SK-N-SH (cell line): ENCODE measurements at regions not wholly inside any gene's neighbourhood (a gene's known extent, or its start where the extent isn't known, plus 50 kb on each side); places are given as distances from the start of the nearest gene placed in this dataset.

Experiments
- CTCF ChIA-PET: fragments of 300-600, 350-600 bp; formaldehyde crosslinking; extraction: SDS; loops from one replicate; lab custom pipeline; 2021; lab: Yijun Ruan, JAX
- POLR2A ChIA-PET: fragments of 350-600 bp; sonication (Branson Sonifier 250); formaldehyde crosslinking; extraction: SDS; loops from one replicate; lab custom pipeline; 2020; ENCODE audit warnings: antibody characterized with exemption, inconsistent platforms; lab: Yijun Ruan, JAX
- DNase-seq: peaks from one replicate; pipeline ENCODE4 v3.0.0; 2012
- H2AFZ ChIP-seq: fragments of 200-600 bp; sonication (generic); 2 replicates; pipeline ENCODE4 v1.8.1; 2016; ENCODE audit warnings: antibody characterized with exemption, mild to moderate bottlenecking, low read depth
- H3F3A ChIP-seq: fragments of 200-600 bp; sonication (generic); replicated peaks from 2 replicates; pipeline ENCODE3; 2016; ENCODE audit warnings: antibody characterized with exemption, mild to moderate bottlenecking; ENCODE audit not compliant: insufficient read depth
- H3K27ac ChIP-seq, 2 experiments: fragments of 200-500 bp in 1 of 2; fragments of 200-600 bp in 1 of 2; sonication (Bioruptor generic) in 1 of 2; sonication (generic), shearing (Covaris generic) in 1 of 2; 2 replicates each; pipeline versions ENCODE4 v1.5.1 to v1.6.1; 2014 to 2016; ENCODE audit warnings: low read depth in 2 of 2, inconsistent platforms in 1 of 2, low read length in 1 of 2, mild to moderate bottlenecking in 1 of 2, mixed read lengths in 1 of 2
- H3K27me3 ChIP-seq: fragments of 200-600 bp; sonication (generic), shearing (Covaris generic); 2 replicates; pipeline ENCODE4 v1.6.1; 2016; ENCODE audit warnings: mixed run types; ENCODE audit not compliant: insufficient read depth
- H3K36me3 ChIP-seq, 2 experiments: fragments of 200-500 bp in 1 of 2; fragments of 200-600 bp in 1 of 2; sonication (Bioruptor generic) in 1 of 2; sonication (generic) in 1 of 2; replicated peaks in 1 of 2; 2 replicates each; pipeline versions ENCODE3 to v1.5.1; 2014 to 2016; ENCODE audit warnings: low read length in 1 of 2, mild to moderate bottlenecking in 1 of 2; ENCODE audit not compliant: insufficient read depth in 2 of 2, control insufficient read depth in 1 of 2
- H3K4me1 ChIP-seq, 2 experiments: fragments of 200-500 bp in 1 of 2; fragments of 200-600 bp in 1 of 2; sonication (Bioruptor generic) in 1 of 2; sonication (generic), shearing (Covaris generic) in 1 of 2; 2 replicates each; pipeline versions ENCODE4 v1.5.1 to v1.6.1; 2014 to 2016; ENCODE audit warnings: low read depth in 1 of 2, low read length in 1 of 2, mixed run types in 1 of 2; ENCODE audit not compliant: insufficient read depth in 2 of 2, control insufficient read depth in 1 of 2
- H3K4me2 ChIP-seq: fragments of 200-600 bp; sonication (generic), shearing (Covaris generic); 2 replicates; pipeline ENCODE4 v1.6.1; 2017; ENCODE audit warnings: mixed run types
- H3K4me3 ChIP-seq, 2 experiments: fragments of 200-500 bp in 1 of 2; fragments of 200-600 bp in 1 of 2; sonication (Bioruptor generic) in 1 of 2; sonication (generic), shearing (Covaris generic) in 1 of 2; 2 replicates each; pipeline versions ENCODE4 v1.5.1 to v1.8.1; 2014 to 2016; ENCODE audit warnings: low read depth in 2 of 2, inconsistent platforms in 1 of 2, low read length in 1 of 2, mild to moderate bottlenecking in 1 of 2, mixed read lengths in 1 of 2, moderate library complexity in 1 of 2
- H3K79me2 ChIP-seq: fragments of 200-600 bp; sonication (generic); 2 replicates; pipeline ENCODE4 v1.8.1; 2017; ENCODE audit warnings: mild to moderate bottlenecking; ENCODE audit not compliant: insufficient read depth
- H3K9ac ChIP-seq: fragments of 200-600 bp; sonication (generic); 2 replicates; pipeline ENCODE4 v1.6.1; 2017; ENCODE audit warnings: mixed run types
- H3K9me2 ChIP-seq: fragments of 200-600 bp; sonication (generic); 2 replicates; pipeline ENCODE4 v1.6.1; 2017; ENCODE audit warnings: mixed run types
- H3K9me3 ChIP-seq: fragments of 200-600 bp; sonication (generic); 2 replicates; pipeline ENCODE4 v1.6.1; 2017; ENCODE audit warnings: mixed run types, mild to moderate bottlenecking, moderate library complexity
- H4K20me1 ChIP-seq: fragments of 200-600 bp; sonication (generic); 2 replicates; pipeline ENCODE4 v1.6.1; 2017; ENCODE audit warnings: mild to moderate bottlenecking, mixed run types; ENCODE audit not compliant: insufficient read depth
- CTCF ChIP-seq: fragments of 200-600 bp; sonication (generic); IDR thresholded peaks from 2 replicates; pipeline ENCODE4 v1.6.1; 2017; ENCODE audit warnings: antibody characterized with exemption, mild to moderate bottlenecking, moderate library complexity
- FOXM1 ChIP-seq: IDR thresholded peaks from 2 replicates; pipeline ENCODE4 v1.4.0; 2012; ENCODE audit warnings: low read depth, mild to moderate bottlenecking
- GABPA ChIP-seq: IDR thresholded peaks from 2 replicates; pipeline ENCODE4 v1.4.0; 2012; ENCODE audit warnings: low read depth, mild to moderate bottlenecking
- GATA2 ChIP-seq: sonication (generic); formaldehyde crosslinking; IDR thresholded peaks from 2 replicates; pipeline ENCODE4 v1.5.0; 2020; ENCODE audit warnings: mild to moderate bottlenecking, missing genetic modification reagents
- MEF2A ChIP-seq: IDR thresholded peaks from 2 replicates; pipeline ENCODE4 v1.4.0; 2012; ENCODE audit warnings: low read depth, borderline replicate concordance
- MXI1 ChIP-seq: IDR thresholded peaks from 2 replicates; pipeline ENCODE4 v1.6.1; 2012; ENCODE audit warnings: mild to moderate bottlenecking, low read depth, low read length, improper control_type of control experiment
- NFIC ChIP-seq: IDR thresholded peaks from 2 replicates; pipeline ENCODE4 v1.4.0; 2012; ENCODE audit warnings: borderline replicate concordance
- POLR2AphosphoS5 ChIP-seq: IDR thresholded peaks from 2 replicates; pipeline ENCODE4 v1.6.1; 2012; ENCODE audit warnings: low read depth, low read length
- RAD21 ChIP-seq: IDR thresholded peaks from 2 replicates; pipeline ENCODE4 v1.6.1; 2012; ENCODE audit warnings: mild to moderate bottlenecking, low read length
- RCOR1 ChIP-seq: fragments of 150-350 bp; IDR thresholded peaks from 2 replicates; pipeline ENCODE4 v1.6.1; 2017; ENCODE audit warnings: antibody characterized with exemption, low read length
- RFX5 ChIP-seq: IDR thresholded peaks from 2 replicates; pipeline ENCODE4 v1.6.1; 2012; ENCODE audit warnings: mild to moderate bottlenecking, improper control_type of control experiment, low read length
- TAF1 ChIP-seq: IDR thresholded peaks from 2 replicates; pipeline ENCODE4 v1.6.1; 2012; ENCODE audit warnings: low read depth, mild to moderate bottlenecking, low read length, moderate library complexity, borderline replicate concordance
- WGBS: methylation state at CpG from one replicate; pipeline ENCODE4 v1.1.6; 2017; ENCODE audit warnings: low lambda C conversion rate; 5-methylcytosine and 5-hydroxymethylcytosine counted together
- TF ChIP-seq, protein P1 (sequence below): IDR thresholded peaks from 2 replicates; pipeline ENCODE4; 2012
- TF ChIP-seq, protein P2 (sequence below): fragments of 150-350 bp; IDR thresholded peaks from 2 replicates; pipeline ENCODE4 v1.6.1; 2017; ENCODE audit warnings: antibody characterized with exemption, low read length, low read depth, borderline replicate concordance

GRCh38 chr12:118827606-118828005 is 153.7 kb upstream of the SRRM4 start:
- TF ChIP-seq RCOR1, result no peak
- TF ChIP-seq MEF2A, result no peak
- TF ChIP-seq, protein P1, sequence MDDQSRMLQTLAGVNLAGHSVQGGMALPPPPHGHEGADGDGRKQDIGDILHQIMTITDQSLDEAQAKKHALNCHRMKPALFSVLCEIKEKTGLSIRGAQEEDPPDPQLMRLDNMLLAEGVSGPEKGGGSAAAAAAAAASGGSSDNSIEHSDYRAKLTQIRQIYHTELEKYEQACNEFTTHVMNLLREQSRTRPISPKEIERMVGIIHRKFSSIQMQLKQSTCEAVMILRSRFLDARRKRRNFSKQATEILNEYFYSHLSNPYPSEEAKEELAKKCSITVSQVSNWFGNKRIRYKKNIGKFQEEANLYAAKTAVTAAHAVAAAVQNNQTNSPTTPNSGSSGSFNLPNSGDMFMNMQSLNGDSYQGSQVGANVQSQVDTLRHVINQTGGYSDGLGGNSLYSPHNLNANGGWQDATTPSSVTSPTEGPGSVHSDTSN, result no peak
- TF ChIP-seq MXI1, result no peak
- TF ChIP-seq, all 33 proteins: peak for 0
- POLR2A ChIA-PET, result no interaction called here
- no peak overlapping the region for H3K9ac ChIP-seq

DNA sequence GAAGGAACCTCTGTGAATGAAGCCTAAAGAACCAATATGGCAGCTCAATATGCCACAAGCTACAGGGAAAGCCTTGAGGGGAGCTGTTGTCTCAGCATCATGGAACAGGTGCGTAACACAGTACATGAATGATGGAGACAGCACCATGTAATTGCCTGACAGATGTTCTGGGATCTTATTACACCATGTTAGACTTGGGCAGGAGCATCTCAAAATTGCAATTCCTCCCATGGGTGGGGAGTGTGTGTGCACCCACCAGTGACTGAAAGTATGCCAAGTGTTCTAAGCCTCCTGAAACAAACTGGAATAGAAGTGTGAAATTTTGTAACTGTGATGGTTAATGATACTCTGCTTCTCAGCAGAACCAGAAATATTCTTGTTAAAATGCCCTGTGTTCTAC is 151.0 kb upstream of the SRRM4 start:
- TF ChIP-seq, protein P1, result no peak
- TF ChIP-seq MEF2A (no peak), POLR2AphosphoS5 (no peak), GABPA (no peak), TAF1 (no peak), RCOR1 (no peak), CTCF (no peak), RFX5 (no peak), FOXM1 (no peak), RAD21 (no peak), NFIC (no peak), GATA2 (no peak), MXI1 (no peak)
- TF ChIP-seq, protein P2, sequence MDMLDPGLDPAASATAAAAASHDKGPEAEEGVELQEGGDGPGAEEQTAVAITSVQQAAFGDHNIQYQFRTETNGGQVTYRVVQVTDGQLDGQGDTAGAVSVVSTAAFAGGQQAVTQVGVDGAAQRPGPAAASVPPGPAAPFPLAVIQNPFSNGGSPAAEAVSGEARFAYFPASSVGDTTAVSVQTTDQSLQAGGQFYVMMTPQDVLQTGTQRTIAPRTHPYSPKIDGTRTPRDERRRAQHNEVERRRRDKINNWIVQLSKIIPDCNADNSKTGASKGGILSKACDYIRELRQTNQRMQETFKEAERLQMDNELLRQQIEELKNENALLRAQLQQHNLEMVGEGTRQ, result no peak
- TF ChIP-seq, all 33 proteins: peak for 0
- H3K4me3 ChIP-seq, result no peak overlapping the region
- POLR2A ChIA-PET, result no interaction called here
- no peak overlapping the region for H2AFZ ChIP-seq
- no peaks in the 10 kb centered on the region for H3K36me3 ChIP-seq
- H3K9me2 ChIP-seq, result no peaks in the 10 kb centered on the region
- H3K79me2 ChIP-seq, result no peaks in the 10 kb centered on the region
- 0% methylated on average over 1 of the region's 1 CpG for WGBS
- no peak for DNase-seq
- no peaks in the 10 kb centered on the region for H3K4me1 ChIP-seq
- H3K4me2 ChIP-seq, result no peak overlapping the region
- no peak overlapping the region for H3K27ac ChIP-seq
- no peak overlapping the region for H3K9ac ChIP-seq
- H3K9me3 ChIP-seq, result no peaks in the 10 kb centered on the region
- no peaks in the 10 kb centered on the region for H3K27me3 ChIP-seq
- H3F3A ChIP-seq, result no peaks in the 10 kb centered on the region
- CTCF ChIA-PET, result no interaction called here
- no peaks in the 10 kb centered on the region for H4K20me1 ChIP-seq

More at GRCh38 chr12:118827606-118828005, 153.7 kb upstream of the SRRM4 start:
- Histone ChIP-seq H3K4me1 (no peaks in the 10 kb centered on the region), H3F3A (no peaks in the 10 kb centered on the region), H3K79me2 (no peaks in the 10 kb centered on the region), H2AFZ (no peak overlapping the region), H3K9me2 (no peaks in the 10 kb centered on the region), H3K27ac (no peak overlapping the region), H3K27me3 (no peaks in the 10 kb centered on the region), H3K9me3 (no peaks in the 10 kb centered on the region), H3K4me2 (no peak overlapping the region), H4K20me1 (no peaks in the 10 kb centered on the region), H3K36me3 (no peaks in the 10 kb centered on the region), H3K4me3 (no peak overlapping the region)
- WGBS, result 29% methylated on average over 6 of the region's 6 CpGs
- CTCF ChIA-PET, result no interaction called here
- DNase-seq, result no peak
